NCI-H1048 (cell line): ENCODE measurements at regions not wholly inside any gene's neighbourhood (a gene's known extent, or its start where the extent isn't known, plus 50 kb on each side); places are given as distances from the start of the nearest gene placed in this dataset.
"Not testable (repeated sequence)": the region's sequence is repeated elsewhere in the genome, so short reads cannot be mapped to it uniquely, and the experiment has no call there.

Source experiments
- DNase-seq: peaks from one replicate; lab custom pipeline; 2025; lab: John Stamatoyannopoulos, UW

DNA sequence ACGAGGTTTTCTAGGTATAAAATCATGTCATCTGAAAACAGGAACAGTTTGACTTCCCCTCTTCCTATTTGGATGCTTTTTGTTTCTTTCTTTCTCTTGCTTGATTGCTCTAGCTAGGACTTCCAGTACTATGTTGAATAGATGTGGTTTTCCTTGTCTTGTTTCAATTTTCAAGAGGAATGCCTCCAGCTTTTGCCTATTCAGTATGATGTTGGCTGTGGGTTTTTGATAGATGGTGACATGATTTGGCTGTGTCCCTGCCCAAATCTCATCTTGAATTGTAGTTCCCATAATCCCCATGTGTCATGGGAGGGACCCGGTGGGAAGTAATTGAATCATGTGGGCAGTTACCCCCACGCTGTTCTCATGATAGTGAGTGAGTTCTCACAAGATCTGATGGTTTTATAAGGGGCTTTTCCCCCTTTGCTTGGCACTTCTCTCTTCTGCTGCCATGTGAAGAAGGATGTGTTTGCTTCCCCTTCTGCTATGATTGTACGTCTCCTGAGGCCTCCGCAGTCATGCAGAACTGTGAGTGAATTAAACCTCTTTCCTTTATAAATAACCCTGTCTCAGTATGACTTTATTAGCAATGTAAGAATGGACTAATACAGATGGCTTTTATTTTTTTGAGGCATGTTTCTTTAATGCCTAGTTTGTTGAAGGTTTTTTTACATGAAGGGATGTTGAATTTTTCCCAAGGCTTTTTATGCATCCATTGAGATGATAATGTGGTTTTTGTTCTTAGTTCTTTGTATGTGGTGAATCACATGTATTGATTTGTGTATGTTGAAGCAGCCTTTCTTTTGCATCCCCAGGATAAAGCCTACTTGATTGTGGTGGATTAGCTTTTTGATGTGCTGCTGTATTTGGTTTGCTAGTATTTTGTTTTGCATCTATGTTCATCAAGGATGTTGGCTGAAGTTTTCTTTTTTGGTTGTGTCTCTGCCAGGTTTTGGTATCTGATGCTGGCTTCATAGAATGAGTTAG lies 239.1 kb downstream of the THBS2 start:
- no peak for DNase-seq

DNA sequence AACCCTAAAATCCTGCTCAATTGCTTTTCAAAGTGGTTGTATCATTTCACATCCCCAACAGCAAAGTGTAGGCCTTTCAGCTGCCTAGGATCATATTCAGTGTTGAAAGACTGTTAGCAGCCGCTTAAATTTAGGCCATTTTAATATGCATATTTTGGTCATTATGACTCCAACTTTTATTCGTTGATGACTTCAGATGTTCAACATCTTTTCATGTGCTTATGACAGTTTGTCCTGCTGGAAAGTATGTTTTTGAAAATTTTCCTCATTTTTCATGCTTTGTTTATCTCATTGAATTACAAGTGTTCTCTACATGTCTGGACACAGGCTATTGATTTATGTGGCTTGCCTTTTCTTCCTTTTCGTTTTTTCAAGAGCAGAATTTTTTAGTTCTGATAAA lies 244.0 kb downstream of the THBS2 start:
- no peak for DNase-seq

DNA sequence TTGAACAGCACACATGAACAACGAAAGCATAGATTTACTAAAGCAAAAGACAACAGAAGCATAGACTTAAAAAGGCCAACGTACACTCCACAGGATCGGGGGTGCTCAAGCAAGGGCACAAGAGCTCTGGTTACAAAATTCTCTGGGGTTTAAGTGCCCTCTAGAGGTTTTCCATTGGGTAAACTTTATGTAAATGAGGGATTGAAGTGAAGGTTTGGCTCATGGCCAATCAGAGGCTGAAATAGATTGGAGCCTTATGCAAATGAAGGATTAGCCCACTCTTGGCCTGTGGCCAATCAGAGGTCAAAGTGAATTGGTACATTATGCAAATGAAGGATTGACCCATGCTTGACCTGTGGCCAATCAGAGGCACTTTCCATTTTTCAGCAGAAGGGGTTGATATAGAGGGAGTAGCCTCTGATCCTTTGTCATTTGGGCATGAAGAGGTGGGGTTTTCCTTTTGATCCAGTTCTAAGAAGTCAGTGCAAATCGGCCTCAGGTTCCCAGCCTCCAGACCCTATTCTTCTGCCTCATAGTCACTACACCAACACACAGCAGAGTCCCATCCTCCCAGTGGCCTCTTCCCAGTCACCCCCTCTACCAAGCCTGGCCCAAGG lies 244.9 kb downstream of the THBS2 start:
- peak; percentile 22 for DNase-seq

DNA sequence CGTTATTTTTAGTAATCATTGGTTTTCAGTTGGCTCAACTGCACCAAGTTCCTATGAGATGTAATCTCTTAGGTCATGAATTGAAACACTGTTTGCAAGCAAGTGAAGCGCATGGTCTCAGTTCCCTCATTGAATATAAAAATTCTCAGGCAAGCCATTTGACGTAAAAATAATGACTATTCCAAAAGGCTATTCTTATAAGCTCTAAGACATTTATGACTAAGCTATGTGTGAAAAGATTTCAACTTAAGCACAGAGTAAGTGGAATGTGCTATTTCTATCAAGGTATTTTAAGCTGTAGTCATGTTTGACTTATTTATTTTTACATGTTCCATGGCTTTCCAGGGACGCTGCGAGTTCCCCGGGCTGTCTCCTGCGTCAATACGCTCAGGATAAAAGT lies 248.5 kb downstream of the THBS2 start:
- DNase-seq, result no peak

- no peak for DNase-seq
These were observed 253.6 kb downstream of the THBS2 start for GRCh38 chr6:169000022-169000421.

GRCh38 chr6:168999392-168999791 lies 254.3 kb downstream of the THBS2 start:
- DNase-seq, result no peak

- no peak for DNase-seq
These were observed 257.4 kb downstream of the THBS2 start for GRCh38 chr6:168996356-168996625.

GRCh38 chr6:168995526-168996355 lies 257.9 kb downstream of the THBS2 start:
- DNase-seq, result no peak

DNA sequence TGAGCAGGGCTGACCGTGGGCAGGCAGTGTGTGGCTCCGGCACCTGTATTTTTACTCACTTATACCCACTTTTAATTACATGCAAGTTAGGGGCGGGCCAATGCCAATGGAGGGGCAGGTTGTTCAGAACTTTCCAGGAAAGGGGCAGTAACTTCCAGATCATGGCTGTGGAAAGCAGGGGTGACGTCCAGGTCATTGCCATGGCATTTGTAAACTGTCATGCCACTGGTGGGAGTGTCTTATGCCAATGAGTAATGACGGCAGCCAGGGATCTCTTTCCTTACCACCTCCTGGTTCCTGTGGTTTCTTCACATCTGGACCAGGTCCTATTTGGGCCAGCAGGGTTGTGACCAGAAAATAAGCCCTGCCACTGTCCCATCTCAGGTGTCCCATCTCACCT lies 258.7 kb downstream of the THBS2 start:
- DNase-seq, result no peak

DNA sequence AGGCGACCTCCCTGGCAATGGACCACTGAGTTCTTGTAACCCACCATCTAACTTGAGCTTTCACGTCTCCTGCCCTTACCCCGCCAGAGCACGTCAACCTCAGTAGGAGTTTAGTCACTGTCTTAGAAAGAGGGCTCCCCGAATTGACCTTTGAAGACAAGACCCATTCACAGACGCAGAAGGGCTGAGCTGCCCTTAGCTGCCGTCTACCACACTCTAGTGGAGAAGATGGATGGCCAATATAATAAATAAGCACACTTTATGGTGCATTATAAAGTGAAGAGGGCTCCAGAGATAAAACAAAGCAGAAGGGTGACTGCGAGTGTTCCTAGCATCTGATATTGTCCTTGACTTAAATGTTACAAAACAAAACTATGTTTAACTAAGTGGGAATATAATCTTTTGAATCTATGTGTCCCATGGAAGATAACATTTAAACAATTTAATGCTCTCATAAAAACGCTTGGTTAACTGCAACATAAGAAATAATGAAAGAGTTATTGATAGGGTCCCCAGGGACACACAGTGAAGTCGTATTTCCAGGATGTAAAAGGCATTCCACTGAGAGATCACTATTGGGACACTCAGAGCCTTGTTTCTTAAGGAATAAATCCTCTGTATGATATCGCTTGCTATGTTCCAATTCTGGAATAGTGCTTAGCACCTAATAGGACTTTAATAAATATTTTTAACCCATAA lies 261.1 kb downstream of the THBS2 start:
- no peak for DNase-seq

DNA sequence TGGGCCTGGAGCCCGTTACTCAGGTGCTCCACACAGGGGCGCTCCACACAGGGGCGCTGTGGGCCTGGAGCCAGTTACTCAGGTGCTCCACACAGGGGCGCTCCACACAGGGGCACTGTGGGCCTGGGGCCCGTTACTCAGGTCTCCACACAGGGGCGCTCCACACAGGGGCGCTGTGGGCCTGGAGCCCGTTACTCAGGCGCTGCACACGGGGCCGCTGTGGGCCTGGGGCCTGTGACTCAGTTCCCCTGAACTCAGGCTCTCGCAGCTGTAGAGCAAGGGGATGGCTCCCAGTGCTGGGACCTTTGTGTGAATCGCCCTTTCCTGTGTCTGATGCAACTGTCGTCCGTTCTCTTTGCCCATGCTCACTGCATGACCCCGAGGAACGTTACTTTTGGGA lies 262.0 kb downstream of the THBS2 start:
- not testable (repeated sequence) for DNase-seq

DNA sequence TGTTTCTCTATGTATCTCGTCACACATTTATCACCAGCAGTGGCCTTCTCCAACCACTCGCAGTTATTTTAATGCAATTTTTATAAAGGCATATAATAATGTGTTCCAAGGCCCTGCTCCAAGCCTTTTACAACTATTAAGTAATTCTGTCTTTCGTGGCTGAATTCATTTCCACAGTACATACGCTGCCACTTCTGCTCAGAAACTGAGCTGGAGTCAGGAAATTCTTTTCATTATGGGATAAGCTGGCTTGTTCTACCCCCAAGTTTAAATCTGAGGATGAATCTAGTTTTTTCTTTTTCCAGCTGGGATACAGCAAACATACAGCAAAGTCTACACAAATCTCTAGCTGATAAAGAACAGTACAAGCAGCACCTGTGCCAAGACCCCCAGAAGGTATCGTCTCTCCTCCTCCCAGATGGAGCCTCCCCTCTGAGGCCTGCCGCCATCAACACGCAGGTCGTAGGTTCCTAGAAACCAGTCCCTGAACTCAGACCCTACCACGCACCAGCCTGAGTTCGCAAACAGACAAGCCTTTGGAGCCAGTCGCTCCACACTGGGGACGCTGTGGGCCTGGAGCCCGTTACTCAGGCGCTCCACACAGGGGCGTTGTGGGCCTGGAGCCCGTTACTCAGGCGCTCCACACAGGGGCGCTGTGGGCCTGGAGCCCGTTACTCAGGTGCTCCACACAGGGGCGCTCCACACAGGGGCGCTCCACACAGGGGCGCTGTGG lies 263.5 kb downstream of the THBS2 start:
- DNase-seq, result no peak

GRCh38 chr6:168989421-168989820 lies 264.2 kb downstream of the THBS2 start:
- no peak for DNase-seq

GRCh38 chr6:168988801-168989200 lies 264.8 kb downstream of the THBS2 start:
- no peak for DNase-seq

DNA sequence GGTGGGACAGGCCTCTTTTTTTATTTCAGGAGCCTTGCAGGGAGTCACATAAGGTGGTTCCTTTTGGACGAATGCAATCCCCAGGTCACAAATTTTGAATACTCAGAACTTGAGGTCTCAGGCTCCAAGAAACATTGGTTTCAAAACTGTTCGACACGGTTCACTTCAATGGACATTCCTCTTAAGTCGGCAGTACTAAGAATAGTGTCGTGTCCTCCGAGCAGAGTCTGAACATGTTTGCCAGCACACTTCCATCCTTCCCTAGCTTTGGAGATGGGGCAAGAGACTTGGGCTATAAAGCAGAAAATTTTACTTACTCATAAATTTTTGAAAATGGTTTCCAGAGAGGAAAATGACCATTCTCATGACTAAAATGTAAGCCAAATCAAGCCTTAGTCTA lies 265.4 kb downstream of the THBS2 start:
- no peak for DNase-seq

DNA sequence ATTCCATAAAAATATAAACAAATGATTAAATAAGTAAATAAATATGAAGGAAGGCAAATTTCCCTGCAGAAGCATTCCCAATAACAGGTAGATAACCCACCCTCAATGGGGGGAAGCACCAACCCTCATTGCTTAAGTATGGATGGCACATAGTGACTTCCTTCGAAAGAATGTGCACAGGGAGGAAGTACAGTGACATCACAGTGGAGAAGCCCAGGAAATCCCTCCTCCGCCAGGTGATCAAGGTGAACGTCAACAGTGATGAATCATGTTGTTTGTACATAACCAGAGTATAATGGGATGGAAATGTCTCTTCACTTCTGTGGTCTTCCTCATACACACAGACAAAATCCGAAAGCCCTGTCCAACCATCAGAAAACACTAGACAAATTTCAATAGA lies 267.9 kb downstream of the THBS2 start:
- no peak for DNase-seq

DNA sequence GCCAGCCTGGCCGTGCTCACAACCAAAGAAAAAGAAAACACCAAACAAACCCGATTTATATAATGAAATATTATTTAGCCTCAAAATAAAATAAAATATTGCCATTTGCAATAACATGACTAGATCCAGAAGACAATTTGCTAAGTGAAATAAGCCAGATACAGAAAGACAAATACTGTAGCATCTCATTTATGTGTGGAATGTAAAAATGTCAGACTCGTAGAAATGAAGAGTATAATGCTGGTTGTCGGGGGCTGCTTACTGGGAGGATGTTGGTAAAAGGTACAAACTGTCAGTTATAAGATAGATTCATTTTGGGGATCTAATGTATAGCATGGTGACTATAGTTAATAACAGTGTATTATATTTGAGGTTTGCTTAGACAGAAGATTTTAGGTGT lies 269.7 kb downstream of the THBS2 start:
- no peak for DNase-seq

- DNase-seq, result no peak
These were observed 272.5 kb downstream of the THBS2 start for GRCh38 chr6:168981187-168981586.

DNA sequence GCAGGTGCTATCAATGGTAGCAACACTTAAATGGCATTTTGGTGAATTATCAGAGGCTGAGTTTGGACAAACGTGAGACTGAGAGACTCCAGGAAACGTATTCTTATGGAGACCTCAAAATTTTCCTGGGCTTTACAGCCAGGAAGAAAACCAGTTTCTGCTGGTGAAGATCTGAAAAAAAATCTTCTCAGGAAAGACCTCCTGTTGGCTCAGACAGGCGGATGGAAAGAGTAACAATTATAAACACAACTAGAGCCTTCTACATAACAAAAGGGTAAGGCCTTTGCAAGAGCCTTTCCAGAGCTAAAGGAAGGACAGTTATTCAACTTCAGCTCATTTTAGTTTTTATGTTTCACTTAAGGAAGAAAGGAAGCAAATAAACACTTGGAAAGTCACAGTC lies 274.4 kb downstream of the THBS2 start:
- DNase-seq, result no peak

- no peak for DNase-seq
These were observed 281.5 kb downstream of the THBS2 start for GRCh38 chr6:168972128-168972527.

DNA sequence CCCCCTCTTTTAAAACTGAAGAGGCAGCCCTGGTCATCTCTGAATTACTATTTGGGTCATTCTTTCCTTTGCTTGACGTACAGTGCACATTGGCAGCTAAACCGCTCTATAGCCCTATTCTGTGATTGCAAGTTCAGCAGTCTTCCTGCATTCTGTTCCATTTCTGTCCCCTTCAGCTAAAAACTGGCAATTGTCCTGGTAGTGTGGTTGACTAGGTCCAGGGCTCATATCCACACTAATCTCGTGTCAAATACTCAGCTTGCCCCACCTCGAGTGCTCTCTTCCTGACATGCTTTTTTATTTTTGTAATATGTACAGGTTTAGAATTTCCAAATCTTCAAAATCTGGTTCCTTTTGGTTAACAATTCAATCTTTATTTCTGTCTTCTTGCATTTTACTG lies 282.1 kb downstream of the THBS2 start:
- no peak for DNase-seq

DNA sequence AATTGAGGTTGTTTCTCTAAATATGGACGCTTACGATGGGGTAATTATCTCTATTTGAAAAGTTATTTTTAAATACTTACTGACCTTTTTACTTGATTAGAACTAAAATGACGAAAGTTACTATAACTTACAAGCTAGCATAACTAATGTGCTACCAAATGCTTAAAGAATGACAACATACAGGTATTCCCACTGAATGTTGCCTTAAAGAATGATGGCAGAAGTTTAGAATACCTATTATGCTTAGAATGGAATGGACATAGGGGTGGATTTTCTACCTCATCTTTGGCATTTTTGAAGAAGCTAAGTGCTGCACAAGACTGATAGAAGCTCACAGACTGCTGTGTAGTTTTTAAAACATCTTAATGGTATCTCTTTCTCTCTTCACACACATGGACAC lies 284.8 kb downstream of the THBS2 start:
- no peak for DNase-seq
